ENCODE measurements at regions not wholly inside any gene's neighbourhood (a gene's known extent, or its start where the extent isn't known, plus 50 kb on each side); places are given as distances from the start of the nearest gene placed in this dataset.

DNA sequence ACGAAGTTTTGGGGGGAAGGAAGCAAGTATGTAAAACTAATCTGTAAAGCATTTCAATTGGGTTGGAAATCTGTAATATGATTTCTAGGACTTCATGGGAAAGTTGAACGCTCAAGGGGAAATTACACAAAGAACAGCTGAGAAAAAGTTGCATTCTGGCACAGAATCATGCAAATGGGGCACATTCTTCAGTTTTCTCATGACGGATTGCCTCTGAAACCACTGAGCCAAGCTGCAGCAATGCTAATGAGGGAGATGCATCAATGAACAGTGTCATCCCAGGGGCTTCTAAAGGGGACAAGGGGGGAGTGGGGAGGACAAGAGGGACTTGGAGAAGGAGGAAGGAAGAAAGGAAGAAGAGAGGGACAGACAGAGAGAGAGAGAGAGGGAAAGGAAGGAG is 291.4 kb upstream of the ATP11B start:
- H3K36me3 ChIP-seq (ENCODE audit: low read depth), result no peaks in the 10 kb centered on the region
- no peaks in the 10 kb centered on the region for H3K9me3 ChIP-seq (ENCODE audit: low read depth)
- H3K27me3 ChIP-seq (replicated peaks; ENCODE audit: insufficient read depth), result no peaks in the 10 kb centered on the region
- no peaks in the 10 kb centered on the region for H3K79me2 ChIP-seq (ENCODE audit: insufficient read depth)
- H3F3A ChIP-seq (ENCODE audit: insufficient read depth), result no peaks in the 10 kb centered on the region
- no peaks in the 10 kb centered on the region for H3K9me2 ChIP-seq (ENCODE audit: insufficient read depth)
- no peak overlapping the region for H2AFZ ChIP-seq
- 0 to 5% methylated on average over 3 of the region's 3 CpGs for WGBS, 2 experiments (ENCODE audit: low coverage in 1 of 2, low lambda C conversion rate in 2 of 2, missing lambda C conversion rate in 2 of 2)
- no peak for DNase-seq
- H3K4me2 ChIP-seq (ENCODE audit: unreplicated experiment), result no peak overlapping the region
- no peak overlapping the region for H3K4me3 ChIP-seq
- in situ Hi-C loops (cut with MboI), result no loop called here
- no peak overlapping the region for H3K9ac ChIP-seq
- no peak overlapping the region for H3K27ac ChIP-seq
- no peaks in the 10 kb centered on the region for H3K4me1 ChIP-seq (ENCODE audit: insufficient read depth)
- H4K20me1 ChIP-seq (ENCODE audit: insufficient read depth), result no peaks in the 10 kb centered on the region
- TF ChIP-seq EZH2 (IDR thresholded peaks at IDR 0.05; ENCODE audit: insufficient read depth, poor library complexity, severe bottlenecking) (no peak), EZH2phosphoT487 (IDR thresholded peaks at IDR 0.05; ENCODE audit: insufficient read depth, low read depth) (no peak)

DNA sequence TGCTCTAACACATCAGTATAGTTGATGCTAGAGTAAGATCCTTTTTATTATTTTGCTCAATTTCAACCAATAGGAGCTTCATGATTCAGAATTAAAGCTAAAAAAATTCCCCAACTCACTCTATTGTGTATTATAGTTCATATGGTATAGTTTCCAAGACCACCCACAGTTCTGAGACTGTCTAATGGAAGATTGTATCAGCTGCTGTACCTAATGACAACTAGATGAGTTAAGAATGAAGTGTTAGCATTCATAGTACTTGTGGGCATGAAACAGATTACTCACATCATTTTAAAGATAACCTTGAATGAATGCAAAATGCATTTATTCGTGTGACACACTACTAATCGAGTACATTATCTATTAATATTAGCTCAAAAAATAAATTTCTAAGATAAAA is 289.9 kb upstream of the ATP11B start:
- H3F3A ChIP-seq (ENCODE audit: insufficient read depth), result no peaks in the 10 kb centered on the region
- H3K9ac ChIP-seq, result no peak overlapping the region
- TF ChIP-seq EZH2 (IDR thresholded peaks at IDR 0.05; ENCODE audit: insufficient read depth, poor library complexity, severe bottlenecking), result no peak
- TF ChIP-seq EZH2phosphoT487 (IDR thresholded peaks at IDR 0.05; ENCODE audit: insufficient read depth, low read depth), result no peak
- WGBS, 2 experiments (ENCODE audit: low coverage in 1 of 2, low lambda C conversion rate in 2 of 2, missing lambda C conversion rate in 2 of 2), result 8 to 9% methylated on average over 2 of the region's 2 CpGs
- H3K9me2 ChIP-seq (ENCODE audit: insufficient read depth), result no peaks in the 10 kb centered on the region
- DNase-seq, result no peak
- H3K4me1 ChIP-seq (ENCODE audit: insufficient read depth), result no peaks in the 10 kb centered on the region
- no peak overlapping the region for H3K4me3 ChIP-seq
- no peaks in the 10 kb centered on the region for H4K20me1 ChIP-seq (ENCODE audit: insufficient read depth)
- H3K27ac ChIP-seq, result no peak overlapping the region
- no peak overlapping the region for H3K4me2 ChIP-seq (ENCODE audit: unreplicated experiment)
- no peaks in the 10 kb centered on the region for H3K27me3 ChIP-seq (replicated peaks; ENCODE audit: insufficient read depth)
- H3K9me3 ChIP-seq (ENCODE audit: low read depth), result no peaks in the 10 kb centered on the region
- H3K79me2 ChIP-seq (ENCODE audit: insufficient read depth), result no peaks in the 10 kb centered on the region
- in situ Hi-C loops (cut with MboI), result no loop called here
- no peaks in the 10 kb centered on the region for H3K36me3 ChIP-seq (ENCODE audit: low read depth)
- H2AFZ ChIP-seq, result no peak overlapping the region

- Histone ChIP-seq H3K27ac (no peak overlapping the region), H3K27me3 (replicated peaks; ENCODE audit: insufficient read depth) (no peaks in the 10 kb centered on the region), H3K36me3 (ENCODE audit: low read depth) (no peaks in the 10 kb centered on the region), H2AFZ (no peak overlapping the region), H3F3A (ENCODE audit: insufficient read depth) (no peaks in the 10 kb centered on the region), H3K9ac (no peak overlapping the region), H3K4me2 (ENCODE audit: unreplicated experiment) (no peak overlapping the region), H3K4me3 (no peak overlapping the region), H3K4me1 (ENCODE audit: insufficient read depth) (no peaks in the 10 kb centered on the region), H3K9me2 (ENCODE audit: insufficient read depth) (no peaks in the 10 kb centered on the region), H4K20me1 (ENCODE audit: insufficient read depth) (no peaks in the 10 kb centered on the region), H3K79me2 (ENCODE audit: insufficient read depth) (no peaks in the 10 kb centered on the region), H3K9me3 (ENCODE audit: low read depth) (no peaks in the 10 kb centered on the region)
- no peak for DNase-seq
- in situ Hi-C loops (cut with MboI), result no loop called here
- 13 to 14% methylated on average over 13 of the region's 13 CpGs for WGBS, 2 experiments (ENCODE audit: low coverage in 1 of 2, low lambda C conversion rate in 2 of 2, missing lambda C conversion rate in 2 of 2)
- TF ChIP-seq EZH2 (IDR thresholded peaks at IDR 0.05; ENCODE audit: insufficient read depth, poor library complexity, severe bottlenecking), result no peak
- no peak for TF ChIP-seq EZH2phosphoT487 (IDR thresholded peaks at IDR 0.05; ENCODE audit: insufficient read depth, low read depth)
These were observed 284.2 kb upstream of the ATP11B start for GRCh38 chr3:182508919-182509711.

DNA sequence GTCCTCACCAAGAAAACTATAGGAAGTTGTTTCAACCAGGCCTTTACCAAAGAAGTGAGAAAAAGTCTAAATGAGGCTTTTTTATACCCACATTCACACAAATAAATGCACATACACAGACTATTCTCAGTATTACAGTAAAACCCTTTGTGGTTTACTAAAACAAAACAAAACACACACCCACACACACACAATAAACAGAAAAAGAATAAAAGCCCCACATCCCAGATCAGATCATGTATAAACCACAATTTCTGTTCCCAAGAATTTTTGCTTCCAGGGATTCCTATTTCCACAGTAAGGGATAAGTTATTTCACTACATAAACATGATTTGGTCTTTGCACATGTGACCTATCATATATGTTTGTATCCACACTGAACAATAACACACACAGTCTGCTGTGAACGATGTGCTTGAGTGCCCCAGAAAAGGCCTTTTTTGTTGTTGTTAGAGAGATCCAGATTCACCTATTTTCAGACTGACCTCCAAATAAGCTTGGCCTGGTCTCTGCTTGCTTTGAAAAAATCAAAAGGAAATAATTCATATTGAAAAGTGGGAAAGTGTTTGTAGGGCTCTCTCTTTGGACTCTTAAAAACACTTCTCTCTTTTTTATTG is 283.4 kb upstream of the ATP11B start:
- no peak for DNase-seq
- Histone ChIP-seq H3K4me2 (ENCODE audit: unreplicated experiment) (no peak overlapping the region), H3K4me3 (no peak overlapping the region), H3K27me3 (replicated peaks; ENCODE audit: insufficient read depth) (no peaks in the 10 kb centered on the region), H3K36me3 (ENCODE audit: low read depth) (no peaks in the 10 kb centered on the region), H3F3A (ENCODE audit: insufficient read depth) (no peaks in the 10 kb centered on the region), H4K20me1 (ENCODE audit: insufficient read depth) (no peaks in the 10 kb centered on the region), H3K4me1 (ENCODE audit: insufficient read depth) (no peaks in the 10 kb centered on the region), H3K27ac (no peak overlapping the region), H3K79me2 (ENCODE audit: insufficient read depth) (no peaks in the 10 kb centered on the region), H3K9me2 (ENCODE audit: insufficient read depth) (no peaks in the 10 kb centered on the region), H2AFZ (no peak overlapping the region), H3K9me3 (ENCODE audit: low read depth) (no peaks in the 10 kb centered on the region), H3K9ac (no peak overlapping the region)
- WGBS, 2 experiments (ENCODE audit: low coverage in 1 of 2, low lambda C conversion rate in 2 of 2, missing lambda C conversion rate in 2 of 2), result 10 to 12% methylated on average over 1 of the region's 1 CpG
- in situ Hi-C loops (cut with MboI), result no loop called here
- TF ChIP-seq EZH2phosphoT487 (IDR thresholded peaks at IDR 0.05; ENCODE audit: insufficient read depth, low read depth) (no peak), EZH2 (IDR thresholded peaks at IDR 0.05; ENCODE audit: insufficient read depth, poor library complexity, severe bottlenecking) (no peak)

All from GM23248 (cell line).